ENCODE measurements at regions not wholly inside any gene's neighbourhood (a gene's known extent, or its start where the extent isn't known, plus 50 kb on each side); places are given as distances from the start of the nearest gene placed in this dataset.

GRCh38 chr2:236979664-236980063 is 106.0 kb upstream of the COPS8 start:
- H3K27ac ChIP-seq (ENCODE audit: low read depth in 1 of 2, low read length in 2 of 2), result no peak overlapping the region
- no peak overlapping the region for H3K4me3 ChIP-seq (ENCODE audit: low read length)
- H3K9me3 ChIP-seq (ENCODE audit: control insufficient read depth in 1 of 2, insufficient read depth in 1 of 2, low read length in 2 of 2), result peaks cover 0 to 7% of the 10 kb centered on the region in 2 experiments
- Mint-ChIP-seq H3K27me3 (no peaks in the 10 kb centered on the region), H3K36me3 (ENCODE audit: low read depth) (no peaks in the 10 kb centered on the region), H3K27ac (no peak overlapping the region), H3K4me3 (no peak overlapping the region), H3K4me1 (ENCODE audit: low read depth) (no peaks in the 10 kb centered on the region), H3K9me3 (peaks cover 9% of the 10 kb centered on the region)
- DNase-seq (no peak), ATAC-seq (ENCODE audit: poor library complexity) (no peak)
- intact Hi-C loops (cut with DNase I, micrococcal nuclease), result no loop called here
- CTCF ChIA-PET, result no interaction called here
- H3K27me3 ChIP-seq (ENCODE audit: control insufficient read depth in 1 of 2, insufficient read depth in 2 of 2, low read length in 2 of 2), result no peaks in the 10 kb centered on the region
- POLR2A ChIA-PET, result interaction anchor here (0.8 kb wide), 1 partner anchor 11 kb away, joined by 3 read pairs; no protein-coding TSS in a partner anchor
- H3K4me1 ChIP-seq (ENCODE audit: insufficient read depth, low read length), result no peaks in the 10 kb centered on the region
- no peaks in the 10 kb centered on the region for H3K36me3 ChIP-seq (ENCODE audit: insufficient read depth, low read length)
- no peak for TF ChIP-seq CTCF (IDR thresholded peaks at IDR 0.05)

DNA sequence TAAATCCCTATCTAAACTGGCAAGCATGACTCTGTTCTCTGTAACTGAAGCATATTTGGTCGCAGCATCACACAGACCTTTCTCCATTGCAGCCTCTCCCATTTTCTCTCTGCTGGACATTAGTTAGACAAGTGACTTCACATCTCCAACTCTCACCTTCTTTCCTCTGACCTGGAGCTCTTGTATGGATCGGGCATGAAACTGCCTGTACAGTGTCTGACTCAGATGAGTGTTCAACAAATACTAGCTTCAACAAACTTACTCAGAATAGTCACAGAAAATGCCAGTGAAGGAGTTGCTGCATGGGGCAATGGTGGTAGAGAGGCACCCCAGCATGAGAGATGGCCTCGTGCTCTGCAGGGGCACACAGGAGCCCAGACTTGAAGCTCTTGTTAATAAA is 104.7 kb upstream of the COPS8 start:
- TF ChIP-seq CTCF (IDR thresholded peaks at IDR 0.05), result no peak
- Mint-ChIP-seq H3K27ac (no peak overlapping the region), H3K27me3 (peaks cover 1% of the 10 kb centered on the region), H3K36me3 (ENCODE audit: low read depth) (no peaks in the 10 kb centered on the region), H3K4me3 (no peak overlapping the region), H3K4me1 (ENCODE audit: low read depth) (no peaks in the 10 kb centered on the region), H3K9me3 (peaks cover 11% of the 10 kb centered on the region)
- DNase-seq (no peak), ATAC-seq (ENCODE audit: poor library complexity) (no peak)
- H3K4me1 ChIP-seq (ENCODE audit: insufficient read depth, low read length), result no peaks in the 10 kb centered on the region
- H3K36me3 ChIP-seq (ENCODE audit: insufficient read depth, low read length), result no peaks in the 10 kb centered on the region
- H3K4me3 ChIP-seq (ENCODE audit: low read length), result no peak overlapping the region
- CTCF ChIA-PET, result no interaction called here
- H3K27me3 ChIP-seq (ENCODE audit: control insufficient read depth in 1 of 2, insufficient read depth in 2 of 2, low read length in 2 of 2), result peaks cover 0 to 3% of the 10 kb centered on the region in 2 experiments
- POLR2A ChIA-PET, result no interaction called here
- H3K27ac ChIP-seq (ENCODE audit: low read depth in 1 of 2, low read length in 2 of 2), result no peak overlapping the region
- intact Hi-C loops (cut with DNase I, micrococcal nuclease), result no loop called here
- H3K9me3 ChIP-seq (ENCODE audit: control insufficient read depth in 1 of 2, insufficient read depth in 1 of 2, low read length in 2 of 2), result peaks cover 0 to 7% of the 10 kb centered on the region in 2 experiments

GRCh38 chr2:236981701-236982485 is 103.8 kb upstream of the COPS8 start:
- no peak for DNase-seq
- Mint-ChIP-seq H3K4me1 (ENCODE audit: low read depth) (no peaks in the 10 kb centered on the region), H3K4me3 (no peak overlapping the region), H3K27me3 (peaks cover 8% of the 10 kb centered on the region), H3K9me3 (peaks cover 13% of the 10 kb centered on the region), H3K27ac (no peak overlapping the region), H3K36me3 (ENCODE audit: low read depth) (no peaks in the 10 kb centered on the region)
- CTCF ChIA-PET, result interaction anchor here (1.1 kb wide), 1 partner anchor 8 kb away, joined by 3 read pairs; no protein-coding TSS in a partner anchor
- Histone ChIP-seq H3K27ac (ENCODE audit: low read depth in 1 of 2, low read length in 2 of 2) (no peak overlapping the region), H3K9me3 (ENCODE audit: control insufficient read depth in 1 of 2, insufficient read depth in 1 of 2, low read length in 2 of 2) (peaks cover 0 to 7% of the 10 kb centered on the region in 2 experiments), H3K4me1 (ENCODE audit: insufficient read depth, low read length) (no peaks in the 10 kb centered on the region), H3K36me3 (ENCODE audit: insufficient read depth, low read length) (no peaks in the 10 kb centered on the region), H3K27me3 (ENCODE audit: control insufficient read depth in 1 of 2, insufficient read depth in 2 of 2, low read length in 2 of 2) (peaks cover 0 to 3% of the 10 kb centered on the region in 2 experiments), H3K4me3 (ENCODE audit: low read length) (no peak overlapping the region)
- intact Hi-C loops (cut with DNase I, micrococcal nuclease), result no loop called here
- no peak for TF ChIP-seq CTCF (IDR thresholded peaks at IDR 0.05)
- no peak for ATAC-seq (ENCODE audit: poor library complexity)
- POLR2A ChIA-PET, result no interaction called here

All from CD4-positive, alpha-beta T cell (primary cell).